HFFc6 (cell line): ENCODE measurements at regions not wholly inside any gene's neighbourhood (a gene's known extent, or its start where the extent isn't known, plus 50 kb on each side); places are given as distances from the start of the nearest gene placed in this dataset.
A peak's percentile ranks its signal among the peaks of the same experiment; 100 is the strongest.

Experiments
- DNase-seq: peaks from one replicate; pipeline ENCODE4 v3.0.0-alpha.2; 2018
- H3K27ac Mint-ChIP-seq: 2 replicates; pipeline ENCODE4 v1.8.0; 2020; ENCODE audit warnings: mild to moderate bottlenecking, mixed read lengths
- H3K27me3 Mint-ChIP-seq: 2 replicates; pipeline ENCODE4 v1.8.0; 2021; ENCODE audit warnings: mild to moderate bottlenecking, moderate library complexity, mixed read lengths; ENCODE audit not compliant: insufficient read depth
- H3K36me3 Mint-ChIP-seq: 2 replicates; pipeline ENCODE4 v1.8.0; 2021; ENCODE audit warnings: low read depth, mixed read lengths
- H3K4me1 Mint-ChIP-seq: 2 replicates; pipeline ENCODE4 v1.8.0; 2020; ENCODE audit warnings: low read depth, mixed read lengths
- H3K4me3 Mint-ChIP-seq: 2 replicates; pipeline ENCODE4 v1.8.0; 2020; ENCODE audit warnings: mild to moderate bottlenecking, moderate library complexity, mixed read lengths
- H3K9me3 Mint-ChIP-seq: 2 replicates; pipeline ENCODE4 v1.8.0; 2020; ENCODE audit warnings: mild to moderate bottlenecking, mixed read lengths
- TF ChIP-seq, protein P1 (sequence below): fragments of 200-600 bp; sonication (generic); IDR thresholded peaks from 2 replicates; pipeline ENCODE4 v1.5.0; 2021; ENCODE audit warnings: antibody characterized with exemption, mild to moderate bottlenecking

DNA sequence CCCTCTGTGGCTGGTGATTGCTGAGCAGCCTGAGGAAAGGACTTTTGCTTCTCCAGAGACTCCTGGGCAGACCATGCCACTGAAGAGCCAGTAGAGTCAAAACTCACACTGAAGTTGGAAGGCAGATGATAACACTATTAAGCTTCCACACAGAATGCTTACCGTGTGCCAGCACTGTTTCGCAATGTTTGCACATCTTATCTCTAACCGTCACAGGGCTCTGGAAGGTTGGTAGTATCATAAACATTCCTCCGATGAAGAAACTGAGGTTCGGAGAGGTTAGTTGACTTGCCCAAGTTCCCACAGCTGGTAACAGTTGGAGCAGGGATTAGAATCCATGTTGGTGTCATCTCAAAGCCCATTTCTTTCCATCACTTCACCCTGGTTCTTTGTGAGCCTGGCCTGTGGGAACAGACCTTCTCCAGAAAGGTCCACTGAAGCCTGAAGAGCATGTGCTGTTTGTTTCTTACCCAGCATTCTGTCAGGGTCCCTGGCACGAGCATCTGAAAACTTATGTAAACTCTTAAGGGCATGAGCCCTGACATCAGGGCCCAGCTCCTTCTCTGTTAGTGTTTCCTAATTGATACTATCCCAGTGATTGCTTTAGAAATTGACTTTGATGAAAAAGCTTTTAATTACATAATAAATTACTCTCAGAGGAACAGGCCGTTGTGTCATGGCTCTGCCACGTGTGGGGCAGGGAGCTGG is 77.0 kb upstream of the PRR23C start:
- Mint-ChIP-seq H3K4me1 (peaks cover 72% of the 10 kb centered on the region), H3K4me3 (peak overlapping the region; percentile 48; the same call in 1 of the 2 replicates), H3K27ac (peak overlapping the region; percentile 96), H3K9me3 (no peaks in the 10 kb centered on the region), H3K36me3 (no peaks in the 10 kb centered on the region), H3K27me3 (peaks cover 2% of the 10 kb centered on the region)
- TF ChIP-seq, protein P1, sequence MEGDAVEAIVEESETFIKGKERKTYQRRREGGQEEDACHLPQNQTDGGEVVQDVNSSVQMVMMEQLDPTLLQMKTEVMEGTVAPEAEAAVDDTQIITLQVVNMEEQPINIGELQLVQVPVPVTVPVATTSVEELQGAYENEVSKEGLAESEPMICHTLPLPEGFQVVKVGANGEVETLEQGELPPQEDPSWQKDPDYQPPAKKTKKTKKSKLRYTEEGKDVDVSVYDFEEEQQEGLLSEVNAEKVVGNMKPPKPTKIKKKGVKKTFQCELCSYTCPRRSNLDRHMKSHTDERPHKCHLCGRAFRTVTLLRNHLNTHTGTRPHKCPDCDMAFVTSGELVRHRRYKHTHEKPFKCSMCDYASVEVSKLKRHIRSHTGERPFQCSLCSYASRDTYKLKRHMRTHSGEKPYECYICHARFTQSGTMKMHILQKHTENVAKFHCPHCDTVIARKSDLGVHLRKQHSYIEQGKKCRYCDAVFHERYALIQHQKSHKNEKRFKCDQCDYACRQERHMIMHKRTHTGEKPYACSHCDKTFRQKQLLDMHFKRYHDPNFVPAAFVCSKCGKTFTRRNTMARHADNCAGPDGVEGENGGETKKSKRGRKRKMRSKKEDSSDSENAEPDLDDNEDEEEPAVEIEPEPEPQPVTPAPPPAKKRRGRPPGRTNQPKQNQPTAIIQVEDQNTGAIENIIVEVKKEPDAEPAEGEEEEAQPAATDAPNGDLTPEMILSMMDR, result no peak
- DNase-seq, result no peak

DNA sequence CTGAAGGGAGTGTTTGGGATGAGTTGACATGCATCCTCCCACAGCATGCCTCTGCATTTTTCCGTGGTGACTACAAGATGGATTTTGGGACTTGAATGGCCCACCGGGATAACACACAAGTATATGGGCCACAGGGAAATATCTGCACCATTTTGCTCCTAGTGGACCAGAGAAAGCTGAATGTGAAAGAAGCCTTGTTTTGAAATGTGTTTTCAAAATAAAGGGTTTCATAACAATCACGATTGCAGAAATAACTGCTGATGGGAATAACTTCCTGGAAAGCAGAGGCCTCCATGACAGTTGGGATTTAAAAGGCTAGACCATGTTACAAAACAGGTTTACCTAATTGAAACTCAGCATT is 77.5 kb upstream of the PRR23C start:
- no peaks in the 10 kb centered on the region for H3K36me3 Mint-ChIP-seq
- DNase-seq, result peak; percentile 65
- H3K4me3 Mint-ChIP-seq, result no peak overlapping the region
- H3K4me1 Mint-ChIP-seq, result peaks cover 72% of the 10 kb centered on the region
- peak overlapping the region; percentile 96 for H3K27ac Mint-ChIP-seq
- H3K27me3 Mint-ChIP-seq, result peaks cover 2% of the 10 kb centered on the region
- TF ChIP-seq, protein P1, result no peak
- no peaks in the 10 kb centered on the region for H3K9me3 Mint-ChIP-seq

DNA sequence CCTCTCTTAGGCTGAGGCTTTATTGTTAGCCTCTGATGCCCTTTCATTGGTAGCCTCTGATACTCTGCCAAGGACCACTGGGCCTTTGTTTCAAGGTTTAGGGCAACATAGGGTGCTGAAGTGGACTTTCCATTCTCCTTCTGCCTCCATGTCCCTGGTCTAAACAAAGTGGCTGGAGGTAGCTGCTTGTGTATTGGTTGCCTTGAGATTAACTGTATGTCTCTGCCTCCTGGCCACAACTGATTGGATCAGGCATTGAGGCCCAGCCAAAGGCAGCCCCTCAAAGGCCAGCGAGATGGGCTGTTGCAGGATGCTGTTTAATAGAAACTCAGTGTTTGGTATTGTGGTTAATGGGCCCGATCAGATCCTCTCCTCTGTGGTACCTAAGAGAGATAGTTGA is 77.9 kb upstream of the PRR23C start:
- no peak overlapping the region for H3K27ac Mint-ChIP-seq
- no peaks in the 10 kb centered on the region for H3K36me3 Mint-ChIP-seq
- H3K4me3 Mint-ChIP-seq, result no peak overlapping the region
- DNase-seq, result no peak
- H3K27me3 Mint-ChIP-seq, result peaks cover 2% of the 10 kb centered on the region
- H3K9me3 Mint-ChIP-seq, result no peaks in the 10 kb centered on the region
- TF ChIP-seq, protein P1, result no peak
- H3K4me1 Mint-ChIP-seq, result peaks cover 71% of the 10 kb centered on the region

DNA sequence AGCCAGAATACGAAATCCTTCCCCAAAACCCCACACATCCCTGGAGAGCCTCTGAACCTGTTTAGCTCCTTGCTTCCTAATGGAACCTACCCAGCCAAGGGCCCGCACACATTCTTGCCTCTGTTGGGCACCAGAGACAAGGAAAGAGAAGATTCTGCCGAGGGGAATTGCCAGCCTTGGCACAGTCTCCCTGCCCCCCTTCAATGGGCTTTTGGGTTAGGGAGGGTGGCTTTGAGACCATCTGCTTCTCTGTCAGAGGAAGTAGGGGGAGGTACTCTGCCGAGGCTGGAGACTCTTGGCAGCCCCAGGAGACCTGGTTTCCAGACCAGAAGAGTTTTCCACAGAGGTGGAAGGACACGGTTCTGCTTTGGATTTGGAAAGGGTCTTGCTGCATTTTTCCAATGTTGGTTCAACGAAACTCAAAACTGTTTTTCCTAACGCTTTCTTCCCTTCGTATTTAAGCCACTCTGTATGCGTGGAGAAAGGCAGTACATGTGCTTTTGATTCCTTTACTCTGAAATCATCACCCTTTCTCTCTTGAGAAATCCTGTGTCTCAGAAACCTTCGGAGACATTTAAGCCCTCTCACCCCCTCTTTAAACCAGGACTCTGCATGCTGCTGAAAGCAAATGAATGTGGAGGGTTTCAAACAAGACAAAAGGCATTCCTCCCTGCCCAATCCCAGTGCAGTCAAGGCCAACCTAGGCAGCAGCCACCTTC is 78.8 kb upstream of the PRR23C start:
- TF ChIP-seq, protein P1, result no peak
- no peaks in the 10 kb centered on the region for H3K36me3 Mint-ChIP-seq
- H3K27ac Mint-ChIP-seq, result no peak overlapping the region
- no peak overlapping the region for H3K4me3 Mint-ChIP-seq
- no peaks in the 10 kb centered on the region for H3K9me3 Mint-ChIP-seq
- H3K4me1 Mint-ChIP-seq, result peaks cover 67% of the 10 kb centered on the region
- H3K27me3 Mint-ChIP-seq, result peaks cover 2% of the 10 kb centered on the region
- DNase-seq, result no peak

DNA sequence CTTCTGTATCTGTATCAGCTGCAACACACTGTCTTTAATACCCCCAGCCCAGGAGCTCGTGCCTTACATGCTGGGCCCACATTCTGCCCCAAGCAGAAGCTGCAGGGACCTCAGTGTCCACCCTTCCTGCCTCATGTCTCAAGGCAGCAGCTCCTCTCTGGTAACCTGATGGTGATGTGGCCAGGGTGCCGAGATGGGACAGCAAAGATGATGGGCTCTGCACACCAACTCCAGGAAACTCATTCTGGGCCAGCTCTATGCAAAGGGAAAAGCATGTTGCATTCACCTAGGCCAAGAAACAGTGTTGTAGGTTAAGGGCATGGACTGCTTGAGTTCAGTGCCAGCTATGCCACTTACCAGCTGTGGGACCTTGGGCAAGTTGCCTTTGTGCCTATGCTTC is 79.5 kb upstream of the PRR23C start:
- H3K4me1 Mint-ChIP-seq, result peaks cover 67% of the 10 kb centered on the region
- no peak for DNase-seq
- H3K27me3 Mint-ChIP-seq, result peaks cover 2% of the 10 kb centered on the region
- no peak overlapping the region for H3K4me3 Mint-ChIP-seq
- TF ChIP-seq, protein P1, result no peak
- H3K36me3 Mint-ChIP-seq, result no peaks in the 10 kb centered on the region
- no peak overlapping the region for H3K27ac Mint-ChIP-seq
- H3K9me3 Mint-ChIP-seq, result no peaks in the 10 kb centered on the region
